Thyroid gland (tissue), 4 donors: ENCODE measurements at regions not wholly inside any gene's neighbourhood (a gene's known extent, or its start where the extent isn't known, plus 50 kb on each side); places are given as distances from the start of the nearest gene placed in this dataset.

Experiments
- POLR2A ChIP-seq, 2 donors: fragments of 450-650 bp; IDR thresholded peaks; one replicate each; pipeline ENCODE4 v1.6.1; 2017; ENCODE audit warnings: antibody characterized with exemption in 2 of 2, mild to moderate bottlenecking in 2 of 2, moderate library complexity in 1 of 2
- TF ChIP-seq, protein P1 (sequence below), 6 experiments: fragments of 200-600 bp in 3 of 6; fragments of 450-650 bp in 3 of 6; sonication (generic) in 3 of 6; IDR thresholded peaks; one replicate each; pipeline ENCODE4 v1.5.1; 2016 to 2019; ENCODE audit warnings: antibody characterized with exemption in 6 of 6, mild to moderate bottlenecking in 2 of 6, inconsistent platforms in 1 of 6, moderate library complexity in 1 of 6

DNA sequence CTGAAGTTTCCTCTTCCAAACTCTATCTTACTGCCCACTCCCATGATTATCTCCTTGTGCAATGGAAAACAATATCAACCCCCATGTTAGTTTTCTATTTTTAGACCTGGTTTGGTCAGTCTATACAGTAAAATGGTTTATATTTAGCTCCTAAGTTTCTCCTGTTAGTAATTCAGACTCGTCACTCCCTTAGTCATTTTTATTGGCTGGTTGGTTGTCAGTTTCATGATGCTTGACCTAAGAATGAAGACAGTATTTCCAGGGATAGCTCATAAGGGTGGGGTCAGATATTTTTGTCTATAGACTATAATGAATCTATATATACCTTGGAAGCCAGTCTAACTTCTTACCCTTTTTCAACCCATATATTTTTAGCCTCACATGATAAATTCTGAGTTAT is 61.4 kb upstream of the NEUROD1 start:
- TF ChIP-seq, protein P1, sequence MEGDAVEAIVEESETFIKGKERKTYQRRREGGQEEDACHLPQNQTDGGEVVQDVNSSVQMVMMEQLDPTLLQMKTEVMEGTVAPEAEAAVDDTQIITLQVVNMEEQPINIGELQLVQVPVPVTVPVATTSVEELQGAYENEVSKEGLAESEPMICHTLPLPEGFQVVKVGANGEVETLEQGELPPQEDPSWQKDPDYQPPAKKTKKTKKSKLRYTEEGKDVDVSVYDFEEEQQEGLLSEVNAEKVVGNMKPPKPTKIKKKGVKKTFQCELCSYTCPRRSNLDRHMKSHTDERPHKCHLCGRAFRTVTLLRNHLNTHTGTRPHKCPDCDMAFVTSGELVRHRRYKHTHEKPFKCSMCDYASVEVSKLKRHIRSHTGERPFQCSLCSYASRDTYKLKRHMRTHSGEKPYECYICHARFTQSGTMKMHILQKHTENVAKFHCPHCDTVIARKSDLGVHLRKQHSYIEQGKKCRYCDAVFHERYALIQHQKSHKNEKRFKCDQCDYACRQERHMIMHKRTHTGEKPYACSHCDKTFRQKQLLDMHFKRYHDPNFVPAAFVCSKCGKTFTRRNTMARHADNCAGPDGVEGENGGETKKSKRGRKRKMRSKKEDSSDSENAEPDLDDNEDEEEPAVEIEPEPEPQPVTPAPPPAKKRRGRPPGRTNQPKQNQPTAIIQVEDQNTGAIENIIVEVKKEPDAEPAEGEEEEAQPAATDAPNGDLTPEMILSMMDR (IDR thresholded peaks at IDR 0.05) = no peak
- TF ChIP-seq POLR2A (IDR thresholded peaks at IDR 0.05) = no peak
